GM23248 (cell line): ENCODE measurements at regions not wholly inside any gene's neighbourhood (a gene's known extent, or its start where the extent isn't known, plus 50 kb on each side); places are given as distances from the start of the nearest gene placed in this dataset.
A peak's percentile ranks its signal among the peaks of the same experiment; 100 is the strongest.

Experiments
- DNase-seq: peaks from one replicate; pipeline ENCODE4 v3.0.0-alpha.2; 2015
- H2AFZ ChIP-seq: fragments of 200-600 bp; sonication (generic); 2 replicates; pipeline ENCODE4 v1.6.1; 2016; ENCODE audit warnings: antibody characterized with exemption
- H3F3A ChIP-seq: fragments of 200-600 bp; sonication (generic); 2 replicates; pipeline ENCODE4 v1.6.1; 2016; ENCODE audit warnings: mild to moderate bottlenecking, antibody characterized with exemption, mixed run types; ENCODE audit not compliant: insufficient read depth
- H3K27ac ChIP-seq: fragments of 200-600 bp; sonication (generic); 2 replicates; pipeline ENCODE4 v1.5.1; 2016; ENCODE audit warnings: mild to moderate bottlenecking
- H3K27me3 ChIP-seq: fragments of 200-600 bp; sonication (generic); replicated peaks from 2 replicates; pipeline ENCODE4 v1.6.1; 2016; ENCODE audit warnings: mild to moderate bottlenecking; ENCODE audit not compliant: insufficient read depth
- H3K36me3 ChIP-seq: fragments of 200-600 bp; sonication (generic); 2 replicates; pipeline ENCODE4 v1.6.1; 2016; ENCODE audit warnings: low read depth, mild to moderate bottlenecking
- H3K4me1 ChIP-seq: fragments of 200-600 bp; sonication (generic); 2 replicates; pipeline ENCODE4 v1.6.1; 2016; ENCODE audit warnings: mild to moderate bottlenecking; ENCODE audit not compliant: insufficient read depth
- H3K4me2 ChIP-seq: fragments of 200-600 bp; sonication (generic); one replicate; pipeline ENCODE4 v1.6.1; 2016; ENCODE audit warnings: mild to moderate bottlenecking; ENCODE audit not compliant: unreplicated experiment
- H3K4me3 ChIP-seq: fragments of 200-600 bp; sonication (generic); 2 replicates; pipeline ENCODE4 v1.5.1; 2016; ENCODE audit warnings: mild to moderate bottlenecking
- H3K79me2 ChIP-seq: fragments of 200-600 bp; sonication (generic); 2 replicates; pipeline ENCODE4 v1.6.1; 2016; ENCODE audit warnings: mild to moderate bottlenecking; ENCODE audit not compliant: insufficient read depth
- H3K9ac ChIP-seq: fragments of 200-600 bp; sonication (generic); 2 replicates; pipeline ENCODE4 v1.6.1; 2016; ENCODE audit warnings: mild to moderate bottlenecking
- H3K9me2 ChIP-seq: fragments of 200-600 bp; sonication (generic); 2 replicates; pipeline ENCODE4 v1.6.1; 2016; ENCODE audit warnings: mixed run types, mild to moderate bottlenecking, moderate library complexity; ENCODE audit not compliant: insufficient read depth
- H3K9me3 ChIP-seq: fragments of 200-600 bp; sonication (generic); one replicate; pipeline ENCODE4 v1.6.1; 2017; ENCODE audit warnings: low read depth
- H4K20me1 ChIP-seq: fragments of 200-600 bp; sonication (generic); 2 replicates; pipeline ENCODE4 v1.6.0; 2016; ENCODE audit not compliant: insufficient read depth
- EZH2 ChIP-seq: fragments of 200-600 bp; sonication (generic); IDR thresholded peaks from 2 replicates; pipeline ENCODE4 v1.6.1; 2018; ENCODE audit warnings: antibody characterized with exemption, mild to moderate bottlenecking; ENCODE audit not compliant: insufficient read depth, poor library complexity, severe bottlenecking
- EZH2phosphoT487 ChIP-seq: fragments of 200-600 bp; sonication (generic); IDR thresholded peaks from 2 replicates; pipeline ENCODE4 v1.6.1; 2018; ENCODE audit warnings: antibody characterized with exemption, moderate library complexity, mild to moderate bottlenecking, low read depth; ENCODE audit not compliant: insufficient read depth
- whole genome bisulfite sequencing, 2 experiments: methylation state at CpG; one replicate each; pipeline ENCODE4 v1.1.6; 2015 to 2017; ENCODE audit warnings: low lambda C conversion rate in 2 of 2, low coverage in 1 of 2; ENCODE audit errors: missing lambda C conversion rate in 2 of 2; 5-methylcytosine and 5-hydroxymethylcytosine counted together
- in situ Hi-C: fragments of 300-500 bp; cut with MboI; formaldehyde crosslinking; loops from 2 replicates; pipeline ENCODE4 v1.15.0; 2020

GRCh38 chr18:28559511-28559910 lies 382.6 kb upstream of the CDH2 start:
- H4K20me1 ChIP-seq, result no peaks in the 10 kb centered on the region
- 4 to 6% methylated on average over 1 of the region's 1 CpG for WGBS, 2 experiments
- H3K9me2 ChIP-seq, result no peaks in the 10 kb centered on the region

GRCh38 chr18:28541934-28542333 lies 365.0 kb upstream of the CDH2 start:
- H3K4me3 ChIP-seq, result no peak overlapping the region
- no peaks in the 10 kb centered on the region for H3K79me2 ChIP-seq
- peak overlapping the region; percentile 81 for H2AFZ ChIP-seq
- no peak overlapping the region for H3K27ac ChIP-seq
- 31 to 33% methylated on average over 4 of the region's 4 CpGs for WGBS, 2 experiments
- H3K4me2 ChIP-seq, result no peak overlapping the region
- H3F3A ChIP-seq, result no peaks in the 10 kb centered on the region
- no peaks in the 10 kb centered on the region for H3K36me3 ChIP-seq
- peaks cover 5% of the 10 kb centered on the region; the same call in 1 of the 2 replicates for H3K4me1 ChIP-seq
- H3K9me3 ChIP-seq, result no peaks in the 10 kb centered on the region
- TF ChIP-seq EZH2phosphoT487 (no peak), EZH2 (no peak)
- no peak overlapping the region for H3K9ac ChIP-seq
- in situ Hi-C loops, result no loop called here
- DNase-seq, result no peak
- no peaks in the 10 kb centered on the region for H3K27me3 ChIP-seq
- no peaks in the 10 kb centered on the region for H4K20me1 ChIP-seq
- no peaks in the 10 kb centered on the region for H3K9me2 ChIP-seq

More at GRCh38 chr18:28559511-28559910, 382.6 kb upstream of the CDH2 start:
- no peak for TF ChIP-seq EZH2
- TF ChIP-seq EZH2phosphoT487, result no peak
- H3K9me3 ChIP-seq, result no peaks in the 10 kb centered on the region
- no peaks in the 10 kb centered on the region for H3K4me1 ChIP-seq
- no peak overlapping the region for H3K9ac ChIP-seq
- no peaks in the 10 kb centered on the region for H3K27me3 ChIP-seq
- no peak overlapping the region for H3K27ac ChIP-seq
- no peak overlapping the region for H3K4me2 ChIP-seq
- H3K4me3 ChIP-seq, result no peak overlapping the region
- in situ Hi-C loops, result no loop called here
- no peak for DNase-seq
- no peaks in the 10 kb centered on the region for H3F3A ChIP-seq
- H2AFZ ChIP-seq, result no peak overlapping the region
- no peaks in the 10 kb centered on the region for H3K79me2 ChIP-seq
- no peaks in the 10 kb centered on the region for H3K36me3 ChIP-seq

GRCh38 chr18:28541276-28541930 lies 364.5 kb upstream of the CDH2 start:
- DNase-seq, result no peak
- Histone ChIP-seq H3K36me3 (no peaks in the 10 kb centered on the region), H3K27ac (no peak overlapping the region), H2AFZ (peak overlapping the region; percentile 81), H3K9me3 (no peaks in the 10 kb centered on the region), H4K20me1 (no peaks in the 10 kb centered on the region), H3K27me3 (no peaks in the 10 kb centered on the region), H3K9me2 (no peaks in the 10 kb centered on the region), H3F3A (no peaks in the 10 kb centered on the region), H3K9ac (no peak overlapping the region), H3K79me2 (no peaks in the 10 kb centered on the region), H3K4me1 (peaks cover 5% of the 10 kb centered on the region; the same call in 1 of the 2 replicates), H3K4me2 (peak overlapping the region; percentile 43), H3K4me3 (no peak overlapping the region; the same call in 1 of the 2 replicates)
- TF ChIP-seq EZH2phosphoT487 (no peak), EZH2 (no peak)
- WGBS, 2 experiments, result 4 to 12% methylated on average over 3 of the region's 3 CpGs
- in situ Hi-C loops, result no loop called here

- TF ChIP-seq EZH2phosphoT487, result no peak
- no peak for TF ChIP-seq EZH2
- DNase-seq, result no peak
- Histone ChIP-seq H3K9me3 (no peaks in the 10 kb centered on the region), H3K4me2 (no peak overlapping the region), H3K9me2 (no peaks in the 10 kb centered on the region; the same call in 1 of the 2 replicates), H2AFZ (peak overlapping the region; percentile 5; the same call in 1 of the 2 replicates), H4K20me1 (no peaks in the 10 kb centered on the region), H3K27me3 (no peaks in the 10 kb centered on the region), H3K4me1 (no peaks in the 10 kb centered on the region), H3K36me3 (no peaks in the 10 kb centered on the region), H3F3A (no peaks in the 10 kb centered on the region), H3K79me2 (no peaks in the 10 kb centered on the region), H3K4me3 (no peak overlapping the region), H3K27ac (no peak overlapping the region), H3K9ac (no peak overlapping the region)
- in situ Hi-C loops, result no loop called here
- WGBS, 2 experiments, result 26 to 70% methylated on average over 1 of the region's 1 CpG
Measured at GRCh38 chr18:28529644-28530043, 352.7 kb upstream of the CDH2 start.
